Fibroblast of pulmonary artery (primary cell): ENCODE measurements at regions not wholly inside any gene's neighbourhood (a gene's known extent, or its start where the extent isn't known, plus 50 kb on each side); places are given as distances from the start of the nearest gene placed in this dataset.

Experiments
- DNase-seq: peaks from one replicate; pipeline ENCODE4 v3.0.0-alpha.2; 2010; ENCODE audit warnings: low read depth
- H3K4me3 ChIP-seq: replicated peaks from 2 replicates; pipeline ENCODE4 v1.5.1; 2011; ENCODE audit warnings: low read depth, mild to moderate bottlenecking, control low read depth, low read length, moderate library complexity
- CTCF ChIP-seq: IDR thresholded peaks from 2 replicates; pipeline ENCODE4 v1.5.1; 2011; ENCODE audit warnings: mild to moderate bottlenecking, control low read depth, low read length, inconsistent platforms; ENCODE audit errors: missing control alignments

- DNase-seq, result no peak
- no peak for TF ChIP-seq CTCF
- H3K4me3 ChIP-seq, result no peak overlapping the region
Observed at GRCh38 chr16:52956044-52956443, 96.7 kb downstream of the CHD9NB start.

- no peak for TF ChIP-seq CTCF
- DNase-seq, result no peak
- no peak overlapping the region for H3K4me3 ChIP-seq
Observed at GRCh38 chr16:52953215-52953614, 99.5 kb downstream of the CHD9NB start.

- TF ChIP-seq CTCF, result no peak
- H3K4me3 ChIP-seq, result no peak overlapping the region
- DNase-seq, result no peak
Observed at GRCh38 chr16:52948946-52949345, 103.8 kb downstream of the CHD9NB start.

- no peak for TF ChIP-seq CTCF
- no peak for DNase-seq
Observed at GRCh38 chr16:52932321-52932720, 120.4 kb downstream of the CHD9NB start.

GRCh38 chr16:52929478-52930400 lies 123.0 kb downstream of the CHD9NB start:
- no peak for TF ChIP-seq CTCF
- no peak for DNase-seq

More at GRCh38 chr16:52932321-52932720, 120.4 kb downstream of the CHD9NB start:
- no peak overlapping the region for H3K4me3 ChIP-seq

GRCh38 chr16:52928955-52929354 lies 123.7 kb downstream of the CHD9NB start:
- no peak for DNase-seq
- no peak overlapping the region for H3K4me3 ChIP-seq
- no peak for TF ChIP-seq CTCF

More at GRCh38 chr16:52929478-52930400, 123.0 kb downstream of the CHD9NB start:
- H3K4me3 ChIP-seq, result no peak overlapping the region
